Stimulated activated naive CD8-positive, alpha-beta T cell treated with anti-CD3 and anti-CD28 coated beads, Interleukin-15, Interleukin-2, amounts not matched to agents 100 ng/mL and 50 ng/mL, for 24 hours (primary cell): ENCODE measurements at regions not wholly inside any gene's neighbourhood (a gene's known extent, or its start where the extent isn't known, plus 50 kb on each side); places are given as distances from the start of the nearest gene placed in this dataset.
A peak's percentile ranks its signal among the peaks of the same experiment; 100 is the strongest.
"Not testable (repeated sequence)": the region's sequence is repeated elsewhere in the genome, so short reads cannot be mapped to it uniquely, and the experiment has no call there.

Experiments
- H3K27ac Mint-ChIP-seq: one replicate; pipeline ENCODE4 v1.8.0; 2021; ENCODE audit warnings: mild to moderate bottlenecking, mixed read lengths
- H3K27me3 Mint-ChIP-seq: one replicate; pipeline ENCODE4 v1.8.0; 2021; ENCODE audit warnings: mixed read lengths
- H3K36me3 Mint-ChIP-seq: one replicate; pipeline ENCODE4 v1.8.0; 2021; ENCODE audit warnings: low read depth, mixed read lengths
- H3K4me1 Mint-ChIP-seq: one replicate; pipeline ENCODE4 v1.8.0; 2021; ENCODE audit warnings: low read depth, mixed read lengths
- H3K4me3 Mint-ChIP-seq: one replicate; pipeline ENCODE4 v1.8.0; 2021; ENCODE audit warnings: mild to moderate bottlenecking, mixed read lengths
- H3K9me3 Mint-ChIP-seq: one replicate; pipeline ENCODE4 v1.8.0; 2021; ENCODE audit warnings: mixed read lengths

DNA sequence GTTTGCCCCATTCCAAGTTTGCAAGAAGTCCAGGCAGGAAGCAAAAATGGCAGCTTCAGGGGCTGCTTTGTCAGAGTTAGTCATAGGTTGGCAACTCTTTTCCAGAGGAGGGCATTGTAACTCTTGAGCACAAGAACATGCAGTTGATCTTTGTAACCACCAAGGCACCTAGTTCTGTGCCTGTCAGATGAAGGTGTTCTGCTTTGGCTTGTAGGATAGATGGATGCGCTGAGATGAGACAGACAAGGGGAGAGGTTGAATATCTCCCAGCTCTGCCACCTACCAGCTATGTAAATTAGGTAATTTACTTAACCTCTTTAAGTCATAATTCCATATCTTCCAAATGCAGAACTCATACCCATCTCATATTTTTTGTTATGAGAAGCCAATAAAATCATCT, 89.3 kb downstream of the ZNF648 start:
- no peaks in the 10 kb centered on the region for H3K4me1 Mint-ChIP-seq
- H3K4me3 Mint-ChIP-seq: no peak overlapping the region
- no peak overlapping the region for H3K27ac Mint-ChIP-seq
- H3K9me3 Mint-ChIP-seq: peaks cover 8% of the 10 kb centered on the region
- peaks cover 23% of the 10 kb centered on the region for H3K27me3 Mint-ChIP-seq
- H3K36me3 Mint-ChIP-seq: peaks cover 5% of the 10 kb centered on the region

- H3K4me1 Mint-ChIP-seq: no peaks in the 10 kb centered on the region
- H3K9me3 Mint-ChIP-seq: peaks cover 5% of the 10 kb centered on the region
- peaks cover 5% of the 10 kb centered on the region for H3K36me3 Mint-ChIP-seq
- no peak overlapping the region for H3K27ac Mint-ChIP-seq
- H3K27me3 Mint-ChIP-seq: peaks cover 23% of the 10 kb centered on the region
- H3K4me3 Mint-ChIP-seq: no peak overlapping the region
Observed at GRCh38 chr1:181971424-181971823, 90.1 kb downstream of the ZNF648 start.

DNA sequence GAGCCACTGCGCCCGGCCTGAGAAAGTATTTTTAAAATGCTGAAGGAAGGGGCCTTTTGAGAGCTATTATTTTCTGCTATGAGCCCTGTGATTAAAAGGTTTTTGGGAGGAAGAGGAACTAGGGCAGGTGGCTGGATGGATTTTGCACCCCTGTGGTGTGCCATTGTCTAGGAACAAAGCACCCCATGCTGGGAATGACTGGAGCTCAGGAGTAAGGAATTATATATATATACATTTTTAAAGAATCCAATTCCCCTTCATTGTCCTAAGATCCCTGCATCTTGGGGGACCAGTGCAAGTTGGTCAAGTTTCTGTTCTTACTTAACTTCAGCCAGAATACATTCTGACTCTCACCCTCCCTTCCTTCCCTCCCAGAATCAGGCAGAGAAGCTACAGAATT, 91.6 kb downstream of the ZNF648 start:
- no peak overlapping the region for H3K27ac Mint-ChIP-seq
- H3K4me1 Mint-ChIP-seq: no peaks in the 10 kb centered on the region
- H3K27me3 Mint-ChIP-seq: peaks cover 17% of the 10 kb centered on the region
- H3K9me3 Mint-ChIP-seq: no peaks in the 10 kb centered on the region
- H3K36me3 Mint-ChIP-seq: no peaks in the 10 kb centered on the region
- H3K4me3 Mint-ChIP-seq: no peak overlapping the region

DNA sequence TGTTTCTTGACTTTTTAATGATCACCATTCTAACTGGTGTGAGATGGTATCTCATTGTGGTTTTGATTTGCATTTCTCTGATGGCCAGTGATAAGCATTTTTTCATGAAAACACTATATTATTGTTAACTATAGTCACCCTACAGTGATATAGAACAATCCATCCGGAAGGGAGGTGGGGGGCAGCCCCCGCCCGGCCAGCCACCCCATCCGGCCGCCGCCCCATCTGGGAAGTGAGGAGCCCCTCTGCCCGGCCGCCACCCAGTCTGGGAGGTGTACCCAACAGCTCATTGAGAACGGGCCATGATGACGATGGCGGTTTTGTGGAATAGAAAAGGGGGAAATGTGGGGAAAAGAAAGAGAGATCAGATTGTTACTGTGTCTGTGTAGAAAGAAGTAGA, 106.8 kb downstream of the ZNF648 start:
- H3K27me3 Mint-ChIP-seq, H3K27ac Mint-ChIP-seq, H3K4me3 Mint-ChIP-seq, H3K36me3 Mint-ChIP-seq, H3K4me1 Mint-ChIP-seq: not testable (repeated sequence)
- peaks cover 24% of the 10 kb centered on the region for H3K9me3 Mint-ChIP-seq

- H3K9me3 Mint-ChIP-seq: peaks cover 19% of the 10 kb centered on the region
- not testable (repeated sequence) for H3K27ac Mint-ChIP-seq, H3K27me3 Mint-ChIP-seq, H3K4me1 Mint-ChIP-seq, H3K36me3 Mint-ChIP-seq, H3K4me3 Mint-ChIP-seq
Observed at GRCh38 chr1:181954178-181954577, 107.3 kb downstream of the ZNF648 start.

GRCh38 chr1:181953596-181953995, 107.9 kb downstream of the ZNF648 start:
- Mint-ChIP-seq H3K4me1 (peaks cover 6% of the 10 kb centered on the region), H3K9me3 (peaks cover 13% of the 10 kb centered on the region), H3K27ac (no peak overlapping the region), H3K4me3 (no peak overlapping the region), H3K27me3 (peaks cover 6% of the 10 kb centered on the region), H3K36me3 (no peaks in the 10 kb centered on the region)

DNA sequence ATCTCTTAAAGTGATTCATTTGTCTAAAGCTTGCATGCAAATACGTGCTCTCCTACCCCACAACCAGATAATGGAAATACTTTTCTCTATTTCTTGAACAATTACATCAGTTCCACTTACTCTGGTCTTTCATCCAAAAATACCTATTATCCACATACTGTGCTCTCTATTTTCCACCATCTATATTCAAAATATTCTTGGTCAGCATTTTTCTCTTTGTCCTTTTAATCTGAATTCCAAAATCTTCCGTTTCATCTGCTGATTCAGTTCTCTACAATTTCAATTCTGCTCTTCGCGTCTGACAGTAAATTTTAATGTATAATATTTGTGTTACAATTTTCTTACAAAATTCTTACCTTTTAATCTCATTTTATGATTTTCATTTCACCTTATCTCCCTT, 110.3 kb downstream of the ZNF648 start:
- Mint-ChIP-seq H3K9me3 (peaks cover 14% of the 10 kb centered on the region), H3K4me3 (no peak overlapping the region), H3K4me1 (peaks cover 6% of the 10 kb centered on the region), H3K27me3 (peaks cover 11% of the 10 kb centered on the region), H3K27ac (no peak overlapping the region), H3K36me3 (no peaks in the 10 kb centered on the region)

GRCh38 chr1:181949500-181949899, 112.0 kb downstream of the ZNF648 start:
- Mint-ChIP-seq H3K27me3 (peaks cover 24% of the 10 kb centered on the region), H3K4me1 (peaks cover 6% of the 10 kb centered on the region), H3K36me3 (no peaks in the 10 kb centered on the region), H3K9me3 (peaks cover 12% of the 10 kb centered on the region), H3K27ac (no peak overlapping the region), H3K4me3 (no peak overlapping the region)

DNA sequence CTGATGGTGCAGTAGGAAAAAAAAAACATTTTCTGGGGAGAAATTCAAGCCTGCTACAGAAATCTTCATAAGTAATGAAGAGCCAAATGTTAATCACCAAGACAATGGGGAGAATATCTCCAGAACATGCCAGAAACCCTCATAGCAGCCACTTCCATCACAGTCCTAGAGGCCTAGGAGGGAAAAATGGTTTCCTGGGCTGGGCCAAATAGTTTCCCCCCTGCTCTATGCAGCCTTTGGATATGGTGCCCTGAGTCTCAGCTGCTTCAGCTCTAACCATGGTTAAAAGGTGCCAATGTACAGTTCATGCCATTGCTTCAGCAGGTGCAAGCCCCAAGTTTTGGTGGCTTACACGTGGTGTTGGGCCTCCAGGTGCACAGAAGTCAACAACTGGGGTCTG, 113.1 kb downstream of the ZNF648 start:
- Mint-ChIP-seq H3K27me3 (peaks cover 33% of the 10 kb centered on the region), H3K4me1 (peaks cover 6% of the 10 kb centered on the region), H3K27ac (no peak overlapping the region), H3K4me3 (no peak overlapping the region), H3K9me3 (peaks cover 12% of the 10 kb centered on the region), H3K36me3 (no peaks in the 10 kb centered on the region)

GRCh38 chr1:181947441-181947840, 114.1 kb downstream of the ZNF648 start:
- Mint-ChIP-seq H3K9me3 (peaks cover 12% of the 10 kb centered on the region), H3K27me3 (peaks cover 41% of the 10 kb centered on the region), H3K27ac (no peak overlapping the region), H3K4me1 (peaks cover 6% of the 10 kb centered on the region), H3K36me3 (no peaks in the 10 kb centered on the region), H3K4me3 (no peak overlapping the region)

DNA sequence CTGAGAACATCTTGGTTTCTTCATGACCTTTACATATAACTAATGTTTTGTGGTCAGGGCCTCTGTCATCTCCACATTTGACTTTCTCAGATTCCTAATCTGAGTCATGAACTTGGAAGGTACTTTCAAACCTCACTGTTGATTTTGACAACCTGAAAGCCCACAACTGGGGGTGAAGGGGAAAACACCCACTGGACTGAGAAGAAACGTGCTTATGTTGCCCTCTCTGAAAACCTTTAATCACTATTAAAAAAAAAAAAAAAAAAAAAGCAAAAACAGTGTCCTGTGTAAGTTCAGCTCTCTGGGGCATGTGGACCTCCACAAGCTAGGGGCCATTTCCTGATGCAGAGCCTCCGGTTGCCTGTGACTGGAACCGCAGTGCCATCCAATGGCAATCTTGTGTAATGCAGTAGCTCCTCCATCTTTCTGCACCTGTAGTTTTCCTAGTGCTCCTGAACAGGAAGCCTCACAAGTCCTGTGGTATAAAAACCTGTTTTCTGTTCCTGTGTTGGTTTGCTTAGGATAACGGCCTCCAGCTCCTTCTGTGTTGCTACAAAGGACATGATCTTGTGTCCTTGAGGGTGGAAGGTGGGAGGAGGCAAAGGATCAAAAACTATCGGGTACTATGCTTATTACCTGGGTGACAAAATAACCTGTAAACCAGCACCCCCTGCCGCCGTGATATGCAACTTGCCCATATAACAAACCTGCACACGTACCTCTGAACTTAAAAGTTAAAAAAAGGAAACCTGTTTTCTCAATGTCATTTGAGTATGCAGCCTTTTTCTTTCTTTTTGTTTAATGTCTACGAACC, 124.5 kb downstream of the ZNF648 start:
- Mint-ChIP-seq H3K27me3 (peaks cover 4% of the 10 kb centered on the region), H3K4me1 (peaks cover 5% of the 10 kb centered on the region), H3K9me3 (no peaks in the 10 kb centered on the region), H3K36me3 (no peaks in the 10 kb centered on the region), H3K4me3 (no peak overlapping the region), H3K27ac (no peak overlapping the region)

DNA sequence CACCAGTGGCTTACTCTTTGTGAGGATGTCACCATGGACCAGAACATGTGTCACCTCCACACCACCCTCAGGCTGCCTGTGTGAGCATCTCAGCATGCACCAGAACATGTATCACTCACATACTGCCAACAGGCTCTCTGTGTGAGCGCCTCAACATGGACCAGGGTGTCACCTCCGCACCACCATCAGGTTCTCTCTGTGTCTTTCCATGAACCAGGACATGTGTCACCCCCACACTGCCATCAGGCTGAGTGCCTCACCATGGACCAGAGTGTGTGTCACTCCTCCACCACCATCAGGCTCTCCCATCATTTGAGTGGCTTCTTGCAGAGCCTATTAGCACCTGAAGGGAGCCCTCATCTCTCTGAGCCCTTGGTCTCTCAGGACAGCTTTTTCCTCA, 125.2 kb downstream of the ZNF648 start:
- no peaks in the 10 kb centered on the region for H3K9me3 Mint-ChIP-seq
- H3K36me3 Mint-ChIP-seq: no peaks in the 10 kb centered on the region
- H3K4me3 Mint-ChIP-seq: no peak overlapping the region
- peaks cover 5% of the 10 kb centered on the region for H3K4me1 Mint-ChIP-seq
- H3K27ac Mint-ChIP-seq: peak overlapping the region; percentile 17
- H3K27me3 Mint-ChIP-seq: peaks cover 4% of the 10 kb centered on the region

- no peaks in the 10 kb centered on the region for H3K4me1 Mint-ChIP-seq
- H3K4me3 Mint-ChIP-seq: no peak overlapping the region
- peaks cover 16% of the 10 kb centered on the region for H3K27me3 Mint-ChIP-seq
- H3K9me3 Mint-ChIP-seq: no peaks in the 10 kb centered on the region
- no peak overlapping the region for H3K27ac Mint-ChIP-seq
- H3K36me3 Mint-ChIP-seq: no peaks in the 10 kb centered on the region
Observed at GRCh38 chr1:181931873-181932272, 129.6 kb downstream of the ZNF648 start.

DNA sequence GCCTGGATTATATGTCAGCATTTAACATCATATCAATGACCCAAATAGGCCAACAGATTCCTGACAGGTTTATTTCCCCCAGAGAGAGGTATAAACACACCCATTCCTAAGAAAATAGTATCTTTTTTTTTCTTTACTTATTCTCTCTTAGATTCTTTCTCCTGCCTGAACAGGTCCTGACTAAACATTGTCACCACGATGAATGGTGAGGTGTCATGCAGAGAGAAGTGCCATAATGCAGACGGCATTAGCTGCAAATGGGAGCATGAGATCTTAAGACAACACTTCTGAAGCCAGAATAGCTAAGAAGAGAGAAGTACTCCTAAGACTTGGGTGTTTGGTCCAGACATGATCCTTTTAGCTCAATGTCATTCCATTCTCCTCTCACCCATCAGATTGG, 131.3 kb downstream of the ZNF648 start:
- H3K36me3 Mint-ChIP-seq: no peaks in the 10 kb centered on the region
- H3K4me1 Mint-ChIP-seq: no peaks in the 10 kb centered on the region
- peaks cover 16% of the 10 kb centered on the region for H3K27me3 Mint-ChIP-seq
- no peaks in the 10 kb centered on the region for H3K9me3 Mint-ChIP-seq
- H3K4me3 Mint-ChIP-seq: no peak overlapping the region
- H3K27ac Mint-ChIP-seq: no peak overlapping the region

- Mint-ChIP-seq H3K9me3 (peaks cover 6% of the 10 kb centered on the region), H3K27ac (no peak overlapping the region), H3K4me3 (no peak overlapping the region), H3K36me3 (no peaks in the 10 kb centered on the region), H3K27me3 (peaks cover 12% of the 10 kb centered on the region), H3K4me1 (no peaks in the 10 kb centered on the region)
Observed at GRCh38 chr1:181926697-181927096, 134.8 kb downstream of the ZNF648 start.

DNA sequence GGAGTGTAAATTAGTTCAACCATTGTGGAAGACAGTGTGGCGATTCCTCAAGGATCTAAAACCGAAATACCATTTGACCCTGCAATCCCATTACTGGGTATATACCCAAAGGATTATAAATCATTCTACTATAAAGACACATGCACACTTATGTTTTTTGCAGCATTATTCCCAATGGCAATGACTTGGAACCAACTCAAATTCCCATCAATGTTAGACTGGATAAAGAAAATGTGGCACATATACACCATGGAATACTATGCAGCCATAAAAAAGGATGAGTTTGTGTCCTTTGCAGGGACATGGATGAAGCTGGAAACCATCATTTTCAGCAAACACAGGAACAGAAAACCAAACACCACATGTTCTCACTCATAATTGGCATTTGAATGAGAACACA, 137.5 kb downstream of the ZNF648 start:
- H3K4me1 Mint-ChIP-seq, H3K27ac Mint-ChIP-seq, H3K9me3 Mint-ChIP-seq, H3K4me3 Mint-ChIP-seq, H3K36me3 Mint-ChIP-seq: not testable (repeated sequence)
- peaks cover 24% of the 10 kb centered on the region for H3K27me3 Mint-ChIP-seq
